HG03060 (cell line): ENCODE measurements at regions not wholly inside any gene's neighbourhood (a gene's known extent, or its start where the extent isn't known, plus 50 kb on each side); places are given as distances from the start of the nearest gene placed in this dataset.

Source experiments
- ATAC-seq: cut with Tn5 transposase; IDR thresholded peaks from one replicate; pipeline ENCODE4 v1.9.1; 2021; ENCODE audit warnings: low read depth, moderate number of reproducible peaks; ENCODE audit not compliant: unreplicated experiment

- no peak for ATAC-seq
Measured at GRCh38 chr4:121448231-121448630, 67.4 kb upstream of the QRFPR start.

GRCh38 chr4:121439669-121440068 lies 58.9 kb upstream of the QRFPR start:
- no peak for ATAC-seq
